Suprapubic skin (tissue), 4 donors: ENCODE measurements at regions not wholly inside any gene's neighbourhood (a gene's known extent, or its start where the extent isn't known, plus 50 kb on each side); places are given as distances from the start of the nearest gene placed in this dataset.

Source experiments
- DNase-seq, 2 donors: peaks; one replicate each; pipeline ENCODE4 v3.0.0-alpha.2; 2019; ENCODE audit warnings: low spot score in 2 of 2
- H3K27ac ChIP-seq: fragments of 200-600 bp; sonication (generic); one replicate; pipeline ENCODE4 v1.5.1; 2019
- H3K27me3 ChIP-seq: fragments of 200-600 bp; sonication (generic); one replicate; pipeline ENCODE4 v1.5.1; 2019
- H3K36me3 ChIP-seq: fragments of 200-600 bp; sonication (generic); one replicate; pipeline ENCODE4 v1.5.1; 2019
- H3K4me1 ChIP-seq: fragments of 200-600 bp; sonication (generic); one replicate; pipeline ENCODE4 v1.5.1; 2019
- H3K4me3 ChIP-seq: fragments of 200-600 bp; sonication (generic); one replicate; pipeline ENCODE4 v1.5.1; 2019; ENCODE audit warnings: mild to moderate bottlenecking
- H3K9me3 ChIP-seq: fragments of 200-600 bp; sonication (generic); one replicate; pipeline ENCODE4 v1.5.1; 2019
- CTCF ChIP-seq, 2 donors: fragments of 200-600 bp in 1 of 2; fragments of 450-650 bp in 1 of 2; sonication (generic) in 1 of 2; IDR thresholded peaks; one replicate each; pipeline ENCODE4 v1.5.1; 2016 to 2019; ENCODE audit warnings: antibody characterized with exemption in 2 of 2, mild to moderate bottlenecking in 1 of 2, moderate library complexity in 1 of 2
- EP300 ChIP-seq: sonication (generic); formaldehyde crosslinking; IDR thresholded peaks from one replicate; pipeline ENCODE4 v1.6.1; 2017; ENCODE audit warnings: antibody characterized with exemption
- POLR2A ChIP-seq, 2 donors: fragments of 450-650 bp; IDR thresholded peaks; one replicate each; pipeline ENCODE4 v1.6.1; 2017; ENCODE audit warnings: antibody characterized with exemption in 2 of 2, mild to moderate bottlenecking in 2 of 2, moderate library complexity in 2 of 2
- POLR2AphosphoS5 ChIP-seq, 3 donors: sonication (generic); formaldehyde crosslinking; IDR thresholded peaks; one replicate each; pipeline ENCODE4 v1.6.1; 2017; ENCODE audit warnings: antibody characterized with exemption in 3 of 3
- WGBS: methylation state at CpG from one replicate; pipeline ENCODE4 v1.1.5; 2018; 5-methylcytosine and 5-hydroxymethylcytosine counted together

DNA sequence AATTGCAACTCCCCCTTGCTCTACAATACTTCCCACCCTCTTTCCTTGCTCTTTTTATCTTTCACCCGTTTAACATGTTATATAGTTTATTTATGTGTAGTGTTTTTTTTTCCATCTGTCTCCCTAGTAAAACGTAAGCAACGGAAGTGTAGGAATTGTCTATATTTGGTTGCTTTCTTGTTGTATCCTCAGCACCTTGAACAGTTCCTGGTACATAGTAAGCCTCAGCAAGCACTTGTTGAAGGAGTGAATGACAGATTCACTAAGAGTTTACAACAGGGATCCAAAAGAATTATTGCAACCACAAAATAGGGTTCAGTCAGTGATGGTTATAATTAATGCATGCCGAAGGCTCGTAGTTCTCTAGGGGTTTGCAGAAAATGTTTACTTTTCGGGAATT lies 242.7 kb downstream of the SAMD5 start:
- 70% methylated on average over 6 of the region's 6 CpGs for WGBS
- Histone ChIP-seq H3K27ac (no peak overlapping the region), H3K4me3 (no peak overlapping the region), H3K9me3 (no peaks in the 10 kb centered on the region), H3K27me3 (no peaks in the 10 kb centered on the region), H3K36me3 (no peaks in the 10 kb centered on the region), H3K4me1 (no peaks in the 10 kb centered on the region)
- DNase-seq: no peak
- no peak for TF ChIP-seq CTCF (IDR thresholded peaks at IDR 0.05)
- no peak for TF ChIP-seq EP300
- TF ChIP-seq POLR2AphosphoS5 (IDR thresholded peaks at IDR 0.05): no peak
- no peak for TF ChIP-seq POLR2A (IDR thresholded peaks at IDR 0.05)

DNA sequence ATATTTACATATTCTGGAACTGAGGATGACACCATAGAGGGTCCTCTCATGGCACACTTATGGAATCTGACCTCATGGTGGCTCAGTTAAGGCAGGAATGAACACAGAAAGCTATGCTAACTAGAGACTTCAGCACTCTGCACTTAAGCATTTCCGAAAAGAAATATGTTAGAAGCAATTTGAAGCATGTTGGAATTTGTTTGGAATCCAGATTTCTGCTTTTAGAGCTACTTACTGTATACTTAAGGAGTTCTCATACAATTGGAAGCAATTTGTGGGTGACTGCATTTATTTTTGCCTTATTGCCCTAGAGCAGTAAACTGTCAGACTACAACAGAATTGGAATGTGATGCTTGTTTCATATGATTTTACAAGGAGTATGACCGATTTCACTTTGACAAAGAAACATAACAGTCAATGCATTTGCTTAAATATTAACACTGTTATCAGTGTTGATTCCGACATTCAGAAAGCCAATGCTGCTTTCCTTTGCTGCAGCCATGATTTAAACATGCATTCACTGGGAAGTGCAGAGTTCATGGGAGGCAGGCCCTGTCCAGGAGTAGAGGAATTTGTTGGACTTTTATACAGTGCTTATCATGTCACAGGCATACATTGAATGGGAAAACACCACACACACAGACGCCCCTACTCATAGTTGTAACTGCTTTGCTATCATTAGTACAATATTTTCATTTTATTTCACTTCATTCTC lies 244.4 kb downstream of the SAMD5 start:
- H3K9me3 ChIP-seq: no peaks in the 10 kb centered on the region
- DNase-seq: no peak
- H3K4me3 ChIP-seq: no peak overlapping the region
- WGBS: 38% methylated on average over 4 of the region's 4 CpGs
- TF ChIP-seq POLR2A (IDR thresholded peaks at IDR 0.05): no peak
- TF ChIP-seq EP300: no peak
- no peak for TF ChIP-seq POLR2AphosphoS5 (IDR thresholded peaks at IDR 0.05)
- TF ChIP-seq CTCF (IDR thresholded peaks at IDR 0.05): no peak
- H3K27me3 ChIP-seq: no peaks in the 10 kb centered on the region
- H3K27ac ChIP-seq: no peak overlapping the region
- no peaks in the 10 kb centered on the region for H3K36me3 ChIP-seq
- no peaks in the 10 kb centered on the region for H3K4me1 ChIP-seq

GRCh38 chr6:147755999-147756398 lies 247.5 kb downstream of the SAMD5 start:
- H3K4me3 ChIP-seq: no peak overlapping the region
- DNase-seq: no peak
- no peaks in the 10 kb centered on the region for H3K9me3 ChIP-seq
- H3K27ac ChIP-seq: no peak overlapping the region
- WGBS: 77% methylated on average over 3 of the region's 3 CpGs
- no peaks in the 10 kb centered on the region for H3K27me3 ChIP-seq
- TF ChIP-seq POLR2A (IDR thresholded peaks at IDR 0.05) (no peak), CTCF (IDR thresholded peaks at IDR 0.05) (no peak), EP300 (no peak), POLR2AphosphoS5 (IDR thresholded peaks at IDR 0.05) (no peak)
- no peaks in the 10 kb centered on the region for H3K36me3 ChIP-seq
- H3K4me1 ChIP-seq: no peaks in the 10 kb centered on the region

DNA sequence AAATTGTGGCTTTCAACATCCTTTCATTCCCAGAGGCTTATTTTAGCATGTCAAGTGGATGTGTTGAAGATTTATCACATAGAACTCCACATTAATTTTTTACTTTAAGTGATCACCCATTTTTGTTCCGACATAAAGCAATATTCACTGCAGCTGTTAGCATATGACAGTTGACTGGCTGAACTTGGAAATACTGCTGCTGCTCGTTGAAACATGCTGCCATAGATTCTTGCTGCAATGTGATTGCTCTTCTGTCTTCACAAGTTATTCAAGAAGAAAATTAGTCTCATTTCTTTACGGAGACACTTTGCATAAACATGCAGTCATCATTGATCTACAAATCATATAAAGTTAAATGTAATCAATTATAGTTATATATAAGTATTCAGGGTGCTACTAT lies 248.4 kb downstream of the SAMD5 start:
- DNase-seq: no peak
- H3K9me3 ChIP-seq: no peaks in the 10 kb centered on the region
- H3K36me3 ChIP-seq: no peaks in the 10 kb centered on the region
- no peaks in the 10 kb centered on the region for H3K27me3 ChIP-seq
- no peak overlapping the region for H3K4me3 ChIP-seq
- H3K27ac ChIP-seq: no peak overlapping the region
- WGBS: 47% methylated on average over 3 of the region's 3 CpGs
- TF ChIP-seq EP300: no peak
- TF ChIP-seq POLR2AphosphoS5 (IDR thresholded peaks at IDR 0.05): no peak
- TF ChIP-seq POLR2A (IDR thresholded peaks at IDR 0.05): no peak
- TF ChIP-seq CTCF (IDR thresholded peaks at IDR 0.05): no peak
- no peaks in the 10 kb centered on the region for H3K4me1 ChIP-seq

GRCh38 chr6:147757291-147757690 lies 248.8 kb downstream of the SAMD5 start:
- no peaks in the 10 kb centered on the region for H3K27me3 ChIP-seq
- no peaks in the 10 kb centered on the region for H3K36me3 ChIP-seq
- no peak overlapping the region for H3K4me3 ChIP-seq
- no peaks in the 10 kb centered on the region for H3K4me1 ChIP-seq
- DNase-seq: no peak
- no peaks in the 10 kb centered on the region for H3K9me3 ChIP-seq
- no peak overlapping the region for H3K27ac ChIP-seq
- TF ChIP-seq POLR2AphosphoS5 (IDR thresholded peaks at IDR 0.05) (no peak), POLR2A (IDR thresholded peaks at IDR 0.05) (no peak), EP300 (no peak), CTCF (IDR thresholded peaks at IDR 0.05) (no peak)
